ENCODE measurements at regions not wholly inside any gene's neighbourhood (a gene's known extent, or its start where the extent isn't known, plus 50 kb on each side); places are given as distances from the start of the nearest gene placed in this dataset.

DNA sequence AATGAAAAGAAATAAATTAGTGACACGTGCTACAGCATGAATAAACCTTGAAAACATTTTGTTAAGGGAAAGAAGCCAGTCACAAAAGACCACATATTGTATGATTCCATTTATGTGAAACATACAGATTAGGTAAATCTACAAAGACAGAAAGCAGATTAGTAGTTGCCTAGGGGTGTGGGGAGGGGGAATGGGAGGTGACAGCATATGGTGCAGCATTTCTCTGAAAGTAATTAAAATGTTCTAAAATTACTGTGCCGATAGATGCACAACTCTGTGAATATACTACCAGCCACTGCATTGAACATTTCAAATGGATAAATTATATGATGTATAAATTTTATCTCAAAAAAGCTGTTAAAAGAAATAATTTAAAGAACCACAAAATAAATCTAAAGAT, 161.0 kb downstream of the TRIB2 start:
- Histone ChIP-seq H4K20me1 (ENCODE audit: control insufficient read depth, extremely low read depth, insufficient read depth, low read length) (no peaks in the 10 kb centered on the region), H2AFZ (ENCODE audit: low read length) (no peak overlapping the region), H3K9ac (ENCODE audit: insufficient read depth, low read length) (no peak overlapping the region), H3K4me3 (replicated peaks in 1 of 4; ENCODE audit: control extremely low read depth in 1 of 4, insufficient read depth in 1 of 4, low read depth in 3 of 4, low read length in 4 of 4) (no peak overlapping the region), H3K36me3 (ENCODE audit: control insufficient read depth, insufficient read depth, low read length) (no peaks in the 10 kb centered on the region), H3K9me3 (ENCODE audit: control insufficient read depth, insufficient read depth, low read depth, low read length) (no peaks in the 10 kb centered on the region), H3K27me3 (ENCODE audit: control insufficient read depth, insufficient read depth, low read length) (no peaks in the 10 kb centered on the region), H3K4me2 (ENCODE audit: extremely low read depth, insufficient read depth, low read length) (no peak overlapping the region), H3K27ac (ENCODE audit: insufficient read depth, low read length) (no peak overlapping the region), H3K4me1 (ENCODE audit: control insufficient read depth, extremely low read depth, insufficient read depth, low read length) (no peaks in the 10 kb centered on the region), H3K79me2 (ENCODE audit: control insufficient read depth, insufficient read depth, low read length) (no peaks in the 10 kb centered on the region)
- TF ChIP-seq, protein P1, sequence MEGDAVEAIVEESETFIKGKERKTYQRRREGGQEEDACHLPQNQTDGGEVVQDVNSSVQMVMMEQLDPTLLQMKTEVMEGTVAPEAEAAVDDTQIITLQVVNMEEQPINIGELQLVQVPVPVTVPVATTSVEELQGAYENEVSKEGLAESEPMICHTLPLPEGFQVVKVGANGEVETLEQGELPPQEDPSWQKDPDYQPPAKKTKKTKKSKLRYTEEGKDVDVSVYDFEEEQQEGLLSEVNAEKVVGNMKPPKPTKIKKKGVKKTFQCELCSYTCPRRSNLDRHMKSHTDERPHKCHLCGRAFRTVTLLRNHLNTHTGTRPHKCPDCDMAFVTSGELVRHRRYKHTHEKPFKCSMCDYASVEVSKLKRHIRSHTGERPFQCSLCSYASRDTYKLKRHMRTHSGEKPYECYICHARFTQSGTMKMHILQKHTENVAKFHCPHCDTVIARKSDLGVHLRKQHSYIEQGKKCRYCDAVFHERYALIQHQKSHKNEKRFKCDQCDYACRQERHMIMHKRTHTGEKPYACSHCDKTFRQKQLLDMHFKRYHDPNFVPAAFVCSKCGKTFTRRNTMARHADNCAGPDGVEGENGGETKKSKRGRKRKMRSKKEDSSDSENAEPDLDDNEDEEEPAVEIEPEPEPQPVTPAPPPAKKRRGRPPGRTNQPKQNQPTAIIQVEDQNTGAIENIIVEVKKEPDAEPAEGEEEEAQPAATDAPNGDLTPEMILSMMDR (conservative IDR thresholded peaks at IDR 0.05 in 1 of 2, IDR thresholded peaks at IDR 0.05 in 1 of 2; ENCODE audit: low read depth in 1 of 2, low read length in 2 of 2), result no peak
- no peak for TF ChIP-seq EZH2 (IDR thresholded peaks at IDR 0.05; ENCODE audit: low read length, missing control alignments)
- DNase-seq (ENCODE audit: low read depth in 2 of 2), result no peak

DNA sequence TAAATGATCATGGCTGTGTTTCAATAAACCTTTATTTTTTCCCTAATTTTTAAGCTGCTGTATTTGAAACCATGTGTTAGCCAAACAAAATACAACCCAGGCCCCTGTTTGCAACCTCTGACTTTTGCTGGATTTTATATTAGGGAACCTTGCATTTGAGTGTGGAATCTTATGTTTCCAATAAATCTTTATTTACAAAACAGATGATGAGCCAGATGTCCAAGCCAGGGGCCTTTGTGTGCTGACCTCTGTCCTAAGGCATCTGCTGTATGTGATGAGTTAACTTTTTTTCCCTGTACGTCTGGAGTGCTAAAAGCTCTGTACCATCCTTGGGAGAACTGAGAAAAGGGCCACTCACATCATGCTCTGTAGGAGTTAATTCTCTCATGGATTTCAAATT, 162.9 kb downstream of the TRIB2 start:
- Histone ChIP-seq H3K4me3 (replicated peaks in 1 of 4; ENCODE audit: control extremely low read depth in 1 of 4, insufficient read depth in 1 of 4, low read depth in 3 of 4, low read length in 4 of 4) (no peak overlapping the region), H2AFZ (ENCODE audit: low read length) (no peak overlapping the region), H3K9me3 (ENCODE audit: control insufficient read depth, insufficient read depth, low read depth, low read length) (no peaks in the 10 kb centered on the region), H3K4me2 (ENCODE audit: extremely low read depth, insufficient read depth, low read length) (no peak overlapping the region), H3K36me3 (ENCODE audit: control insufficient read depth, insufficient read depth, low read length) (no peaks in the 10 kb centered on the region), H3K4me1 (ENCODE audit: control insufficient read depth, extremely low read depth, insufficient read depth, low read length) (peaks cover 6% of the 10 kb centered on the region), H3K27me3 (ENCODE audit: control insufficient read depth, insufficient read depth, low read length) (no peaks in the 10 kb centered on the region), H3K27ac (ENCODE audit: insufficient read depth, low read length) (no peak overlapping the region), H3K79me2 (ENCODE audit: control insufficient read depth, insufficient read depth, low read length) (no peaks in the 10 kb centered on the region), H3K9ac (ENCODE audit: insufficient read depth, low read length) (no peak overlapping the region), H4K20me1 (ENCODE audit: control insufficient read depth, extremely low read depth, insufficient read depth, low read length) (no peaks in the 10 kb centered on the region)
- TF ChIP-seq, protein P1 (conservative IDR thresholded peaks at IDR 0.05 in 1 of 2, IDR thresholded peaks at IDR 0.05 in 1 of 2; ENCODE audit: low read depth in 1 of 2, low read length in 2 of 2), result no peak
- DNase-seq (ENCODE audit: low read depth in 2 of 2), result no peak

DNA sequence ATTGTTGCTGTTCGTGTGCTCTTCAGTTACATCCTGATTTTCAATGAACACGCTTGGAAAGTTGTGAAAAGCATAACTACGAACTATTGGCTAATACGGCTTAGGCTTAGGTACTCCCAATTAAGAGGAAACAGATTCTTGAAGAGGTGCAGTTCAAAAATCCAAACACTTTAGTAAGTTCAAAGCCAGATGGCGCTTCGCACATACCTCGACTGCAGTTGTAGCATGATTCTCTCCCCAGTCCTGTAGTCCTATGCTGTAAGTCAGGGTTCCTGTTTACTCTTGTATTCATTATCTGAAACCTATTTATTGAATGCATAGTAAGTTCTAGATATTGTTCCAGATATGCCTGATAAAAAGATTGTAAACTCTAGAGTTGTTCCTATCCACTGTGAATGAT, 165.2 kb downstream of the TRIB2 start:
- Histone ChIP-seq H3K4me1 (ENCODE audit: control insufficient read depth, extremely low read depth, insufficient read depth, low read length) (peaks cover 11% of the 10 kb centered on the region), H3K4me3 (replicated peaks in 1 of 4; ENCODE audit: control extremely low read depth in 1 of 4, insufficient read depth in 1 of 4, low read depth in 3 of 4, low read length in 4 of 4) (no peak overlapping the region), H3K9ac (ENCODE audit: insufficient read depth, low read length) (no peak overlapping the region), H3K27me3 (ENCODE audit: control insufficient read depth, insufficient read depth, low read length) (no peaks in the 10 kb centered on the region), H3K79me2 (ENCODE audit: control insufficient read depth, insufficient read depth, low read length) (no peaks in the 10 kb centered on the region), H4K20me1 (ENCODE audit: control insufficient read depth, extremely low read depth, insufficient read depth, low read length) (no peaks in the 10 kb centered on the region), H3K4me2 (ENCODE audit: extremely low read depth, insufficient read depth, low read length) (no peak overlapping the region), H3K36me3 (ENCODE audit: control insufficient read depth, insufficient read depth, low read length) (no peaks in the 10 kb centered on the region), H2AFZ (ENCODE audit: low read length) (no peak overlapping the region), H3K27ac (ENCODE audit: insufficient read depth, low read length) (no peak overlapping the region), H3K9me3 (ENCODE audit: control insufficient read depth, insufficient read depth, low read depth, low read length) (no peaks in the 10 kb centered on the region)
- DNase-seq (ENCODE audit: low read depth in 2 of 2), result no peak
- TF ChIP-seq, protein P1 (conservative IDR thresholded peaks at IDR 0.05 in 1 of 2, IDR thresholded peaks at IDR 0.05 in 1 of 2; ENCODE audit: low read depth in 1 of 2, low read length in 2 of 2), result no peak
- no peak for TF ChIP-seq EZH2 (IDR thresholded peaks at IDR 0.05; ENCODE audit: low read length, missing control alignments)
